SK-N-SH (cell line): ENCODE measurements at regions not wholly inside any gene's neighbourhood (a gene's known extent, or its start where the extent isn't known, plus 50 kb on each side); places are given as distances from the start of the nearest gene placed in this dataset.

ENCODE experiments used
- CTCF ChIA-PET: fragments of 300-600, 350-600 bp; formaldehyde crosslinking; extraction: SDS; loops from one replicate; lab custom pipeline; 2021; lab: Yijun Ruan, JAX
- POLR2A ChIA-PET: fragments of 350-600 bp; sonication (Branson Sonifier 250); formaldehyde crosslinking; extraction: SDS; loops from one replicate; lab custom pipeline; 2020; ENCODE audit warnings: antibody characterized with exemption, inconsistent platforms; lab: Yijun Ruan, JAX
- DNase-seq: peaks from one replicate; pipeline ENCODE4 v3.0.0; 2012
- H2AFZ ChIP-seq: fragments of 200-600 bp; sonication (generic); 2 replicates; pipeline ENCODE4 v1.8.1; 2016; ENCODE audit warnings: antibody characterized with exemption, mild to moderate bottlenecking, low read depth
- H3F3A ChIP-seq: fragments of 200-600 bp; sonication (generic); replicated peaks from 2 replicates; pipeline ENCODE3; 2016; ENCODE audit warnings: antibody characterized with exemption, mild to moderate bottlenecking; ENCODE audit not compliant: insufficient read depth
- H3K27ac ChIP-seq, 2 experiments: fragments of 200-500 bp in 1 of 2; fragments of 200-600 bp in 1 of 2; sonication (Bioruptor generic) in 1 of 2; sonication (generic), shearing (Covaris generic) in 1 of 2; 2 replicates each; pipeline versions ENCODE4 v1.5.1 to v1.6.1; 2014 to 2016; ENCODE audit warnings: low read depth in 2 of 2, inconsistent platforms in 1 of 2, low read length in 1 of 2, mild to moderate bottlenecking in 1 of 2, mixed read lengths in 1 of 2
- H3K27me3 ChIP-seq: fragments of 200-600 bp; sonication (generic), shearing (Covaris generic); 2 replicates; pipeline ENCODE4 v1.6.1; 2016; ENCODE audit warnings: mixed run types; ENCODE audit not compliant: insufficient read depth
- H3K36me3 ChIP-seq, 2 experiments: fragments of 200-500 bp in 1 of 2; fragments of 200-600 bp in 1 of 2; sonication (Bioruptor generic) in 1 of 2; sonication (generic) in 1 of 2; replicated peaks in 1 of 2; 2 replicates each; pipeline versions ENCODE3 to v1.5.1; 2014 to 2016; ENCODE audit warnings: low read length in 1 of 2, mild to moderate bottlenecking in 1 of 2; ENCODE audit not compliant: insufficient read depth in 2 of 2, control insufficient read depth in 1 of 2
- H3K4me1 ChIP-seq, 2 experiments: fragments of 200-500 bp in 1 of 2; fragments of 200-600 bp in 1 of 2; sonication (Bioruptor generic) in 1 of 2; sonication (generic), shearing (Covaris generic) in 1 of 2; 2 replicates each; pipeline versions ENCODE4 v1.5.1 to v1.6.1; 2014 to 2016; ENCODE audit warnings: low read depth in 1 of 2, low read length in 1 of 2, mixed run types in 1 of 2; ENCODE audit not compliant: insufficient read depth in 2 of 2, control insufficient read depth in 1 of 2
- H3K4me2 ChIP-seq: fragments of 200-600 bp; sonication (generic), shearing (Covaris generic); 2 replicates; pipeline ENCODE4 v1.6.1; 2017; ENCODE audit warnings: mixed run types
- H3K4me3 ChIP-seq, 2 experiments: fragments of 200-500 bp in 1 of 2; fragments of 200-600 bp in 1 of 2; sonication (Bioruptor generic) in 1 of 2; sonication (generic), shearing (Covaris generic) in 1 of 2; 2 replicates each; pipeline versions ENCODE4 v1.5.1 to v1.8.1; 2014 to 2016; ENCODE audit warnings: low read depth in 2 of 2, inconsistent platforms in 1 of 2, low read length in 1 of 2, mild to moderate bottlenecking in 1 of 2, mixed read lengths in 1 of 2, moderate library complexity in 1 of 2
- H3K79me2 ChIP-seq: fragments of 200-600 bp; sonication (generic); 2 replicates; pipeline ENCODE4 v1.8.1; 2017; ENCODE audit warnings: mild to moderate bottlenecking; ENCODE audit not compliant: insufficient read depth
- H3K9ac ChIP-seq: fragments of 200-600 bp; sonication (generic); 2 replicates; pipeline ENCODE4 v1.6.1; 2017; ENCODE audit warnings: mixed run types
- H3K9me2 ChIP-seq: fragments of 200-600 bp; sonication (generic); 2 replicates; pipeline ENCODE4 v1.6.1; 2017; ENCODE audit warnings: mixed run types
- H3K9me3 ChIP-seq: fragments of 200-600 bp; sonication (generic); 2 replicates; pipeline ENCODE4 v1.6.1; 2017; ENCODE audit warnings: mixed run types, mild to moderate bottlenecking, moderate library complexity
- H4K20me1 ChIP-seq: fragments of 200-600 bp; sonication (generic); 2 replicates; pipeline ENCODE4 v1.6.1; 2017; ENCODE audit warnings: mild to moderate bottlenecking, mixed run types; ENCODE audit not compliant: insufficient read depth
- FOXM1 ChIP-seq: IDR thresholded peaks from 2 replicates; pipeline ENCODE4 v1.4.0; 2012; ENCODE audit warnings: low read depth, mild to moderate bottlenecking
- JUND ChIP-seq: IDR thresholded peaks from 2 replicates; pipeline ENCODE4 v1.4.0; 2012
- MEF2A ChIP-seq: IDR thresholded peaks from 2 replicates; pipeline ENCODE4 v1.4.0; 2012; ENCODE audit warnings: low read depth, borderline replicate concordance
- RXRA ChIP-seq: IDR thresholded peaks from 2 replicates; pipeline ENCODE4 v1.4.0; 2012; ENCODE audit warnings: low read depth, mild to moderate bottlenecking, borderline replicate concordance
- SIN3A ChIP-seq: IDR thresholded peaks from 2 replicates; pipeline ENCODE4 v1.6.1; 2012; ENCODE audit warnings: low read depth, mild to moderate bottlenecking, low read length, moderate library complexity, borderline replicate concordance
- TAF1 ChIP-seq: IDR thresholded peaks from 2 replicates; pipeline ENCODE4 v1.6.1; 2012; ENCODE audit warnings: low read depth, mild to moderate bottlenecking, low read length, moderate library complexity, borderline replicate concordance
- WGBS: methylation state at CpG from one replicate; pipeline ENCODE4 v1.1.6; 2017; ENCODE audit warnings: low lambda C conversion rate; 5-methylcytosine and 5-hydroxymethylcytosine counted together
- TF ChIP-seq, protein P1 (sequence below): fragments of 150-350 bp; IDR thresholded peaks from 2 replicates; pipeline ENCODE4 v1.6.1; 2016; ENCODE audit warnings: mild to moderate bottlenecking, low read depth, low read length
- TF ChIP-seq, protein P2 (sequence below): IDR thresholded peaks from 2 replicates; pipeline ENCODE4 v1.4.0; 2012; ENCODE audit warnings: low read depth, borderline replicate concordance
- TF ChIP-seq, protein P3 (sequence below): IDR thresholded peaks from 2 replicates; pipeline ENCODE4 v1.6.1; 2012; ENCODE audit warnings: mild to moderate bottlenecking, low read depth, low read length, moderate library complexity

DNA sequence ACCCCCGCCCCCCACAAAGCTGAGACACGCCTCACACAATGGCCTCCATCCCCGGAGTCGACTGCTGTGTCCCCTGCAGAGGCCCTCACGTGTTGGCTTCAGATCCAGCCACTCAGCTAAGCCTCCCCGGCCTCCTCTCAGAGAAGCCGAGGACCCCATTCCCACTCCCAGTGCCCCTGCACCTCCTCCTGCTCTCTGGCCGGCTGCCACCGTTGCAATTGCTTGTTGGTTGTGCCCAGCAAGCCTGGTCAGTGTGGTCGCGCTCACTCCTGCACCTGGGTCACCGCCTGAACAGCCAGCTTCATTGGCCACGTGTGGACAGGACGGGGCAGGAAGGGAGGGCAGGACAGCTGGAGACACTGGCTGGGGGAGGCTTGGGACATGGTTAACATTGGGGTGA lies 191.5 kb upstream of the SALL3 start (continued):
- TF ChIP-seq, protein P1, sequence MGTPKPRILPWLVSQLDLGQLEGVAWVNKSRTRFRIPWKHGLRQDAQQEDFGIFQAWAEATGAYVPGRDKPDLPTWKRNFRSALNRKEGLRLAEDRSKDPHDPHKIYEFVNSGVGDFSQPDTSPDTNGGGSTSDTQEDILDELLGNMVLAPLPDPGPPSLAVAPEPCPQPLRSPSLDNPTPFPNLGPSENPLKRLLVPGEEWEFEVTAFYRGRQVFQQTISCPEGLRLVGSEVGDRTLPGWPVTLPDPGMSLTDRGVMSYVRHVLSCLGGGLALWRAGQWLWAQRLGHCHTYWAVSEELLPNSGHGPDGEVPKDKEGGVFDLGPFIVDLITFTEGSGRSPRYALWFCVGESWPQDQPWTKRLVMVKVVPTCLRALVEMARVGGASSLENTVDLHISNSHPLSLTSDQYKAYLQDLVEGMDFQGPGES: no peak
- TF ChIP-seq, protein P2, sequence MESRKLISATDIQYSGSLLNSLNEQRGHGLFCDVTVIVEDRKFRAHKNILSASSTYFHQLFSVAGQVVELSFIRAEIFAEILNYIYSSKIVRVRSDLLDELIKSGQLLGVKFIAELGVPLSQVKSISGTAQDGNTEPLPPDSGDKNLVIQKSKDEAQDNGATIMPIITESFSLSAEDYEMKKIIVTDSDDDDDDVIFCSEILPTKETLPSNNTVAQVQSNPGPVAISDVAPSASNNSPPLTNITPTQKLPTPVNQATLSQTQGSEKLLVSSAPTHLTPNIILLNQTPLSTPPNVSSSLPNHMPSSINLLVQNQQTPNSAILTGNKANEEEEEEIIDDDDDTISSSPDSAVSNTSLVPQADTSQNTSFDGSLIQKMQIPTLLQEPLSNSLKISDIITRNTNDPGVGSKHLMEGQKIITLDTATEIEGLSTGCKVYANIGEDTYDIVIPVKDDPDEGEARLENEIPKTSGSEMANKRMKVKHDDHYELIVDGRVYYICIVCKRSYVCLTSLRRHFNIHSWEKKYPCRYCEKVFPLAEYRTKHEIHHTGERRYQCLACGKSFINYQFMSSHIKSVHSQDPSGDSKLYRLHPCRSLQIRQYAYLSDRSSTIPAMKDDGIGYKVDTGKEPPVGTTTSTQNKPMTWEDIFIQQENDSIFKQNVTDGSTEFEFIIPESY: no peak
- TF ChIP-seq TAF1 (no peak), FOXM1 (no peak)
- TF ChIP-seq, protein P3, sequence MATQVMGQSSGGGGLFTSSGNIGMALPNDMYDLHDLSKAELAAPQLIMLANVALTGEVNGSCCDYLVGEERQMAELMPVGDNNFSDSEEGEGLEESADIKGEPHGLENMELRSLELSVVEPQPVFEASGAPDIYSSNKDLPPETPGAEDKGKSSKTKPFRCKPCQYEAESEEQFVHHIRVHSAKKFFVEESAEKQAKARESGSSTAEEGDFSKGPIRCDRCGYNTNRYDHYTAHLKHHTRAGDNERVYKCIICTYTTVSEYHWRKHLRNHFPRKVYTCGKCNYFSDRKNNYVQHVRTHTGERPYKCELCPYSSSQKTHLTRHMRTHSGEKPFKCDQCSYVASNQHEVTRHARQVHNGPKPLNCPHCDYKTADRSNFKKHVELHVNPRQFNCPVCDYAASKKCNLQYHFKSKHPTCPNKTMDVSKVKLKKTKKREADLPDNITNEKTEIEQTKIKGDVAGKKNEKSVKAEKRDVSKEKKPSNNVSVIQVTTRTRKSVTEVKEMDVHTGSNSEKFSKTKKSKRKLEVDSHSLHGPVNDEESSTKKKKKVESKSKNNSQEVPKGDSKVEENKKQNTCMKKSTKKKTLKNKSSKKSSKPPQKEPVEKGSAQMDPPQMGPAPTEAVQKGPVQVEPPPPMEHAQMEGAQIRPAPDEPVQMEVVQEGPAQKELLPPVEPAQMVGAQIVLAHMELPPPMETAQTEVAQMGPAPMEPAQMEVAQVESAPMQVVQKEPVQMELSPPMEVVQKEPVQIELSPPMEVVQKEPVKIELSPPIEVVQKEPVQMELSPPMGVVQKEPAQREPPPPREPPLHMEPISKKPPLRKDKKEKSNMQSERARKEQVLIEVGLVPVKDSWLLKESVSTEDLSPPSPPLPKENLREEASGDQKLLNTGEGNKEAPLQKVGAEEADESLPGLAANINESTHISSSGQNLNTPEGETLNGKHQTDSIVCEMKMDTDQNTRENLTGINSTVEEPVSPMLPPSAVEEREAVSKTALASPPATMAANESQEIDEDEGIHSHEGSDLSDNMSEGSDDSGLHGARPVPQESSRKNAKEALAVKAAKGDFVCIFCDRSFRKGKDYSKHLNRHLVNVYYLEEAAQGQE: no peak

DNA sequence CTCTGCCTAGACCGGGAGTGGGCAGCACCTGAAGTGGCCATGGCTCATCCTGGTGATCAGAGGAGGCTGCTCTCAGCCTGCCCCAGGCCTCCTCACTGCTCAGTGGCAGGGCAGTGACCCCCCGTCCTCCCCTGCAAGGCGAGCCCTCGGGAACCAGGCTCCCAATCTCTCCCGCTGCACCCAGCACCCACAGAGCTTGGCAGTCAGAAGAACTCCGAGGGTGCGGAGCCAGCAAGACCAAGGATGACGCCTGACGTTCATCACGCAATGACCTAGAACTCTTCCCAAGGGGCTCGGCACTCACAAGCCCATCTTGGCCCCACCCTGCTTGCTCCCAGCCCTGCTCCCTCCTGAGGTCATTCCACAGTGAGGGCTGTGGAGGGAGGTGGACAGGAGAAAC lies 189.8 kb upstream of the SALL3 start:
- POLR2A ChIA-PET: no interaction called here
- Histone ChIP-seq H3K36me3 (no peaks in the 10 kb centered on the region), H3K9ac (no peak overlapping the region), H3K9me3 (no peaks in the 10 kb centered on the region), H3K4me3 (no peak overlapping the region), H4K20me1 (no peaks in the 10 kb centered on the region), H3K79me2 (no peaks in the 10 kb centered on the region), H3K4me2 (no peak overlapping the region), H3K27me3 (peaks cover 35% of the 10 kb centered on the region), H3K9me2 (no peaks in the 10 kb centered on the region)
- CTCF ChIA-PET: interaction anchor here (1.7 kb wide), 1 partner anchor 17 kb away, joined by 3 read pairs; no protein-coding TSS in a partner anchor
- WGBS: 0% methylated on average over 1 of the region's 11 CpGs
- TF ChIP-seq RXRA: no peak
- no peak for TF ChIP-seq MEF2A
- TF ChIP-seq SIN3A: no peak
- TF ChIP-seq JUND: no peak
- TF ChIP-seq, all 33 proteins: peak for 0
- H3K27ac ChIP-seq: no peak overlapping the region
- H3K4me1 ChIP-seq: no peaks in the 10 kb centered on the region
- H2AFZ ChIP-seq: no peak overlapping the region
- no peaks in the 10 kb centered on the region for H3F3A ChIP-seq
- no peak for DNase-seq
